Stimulated activated CD8-positive, alpha-beta memory T cell treated with anti-CD3 and anti-CD28 coated beads, Interleukin-7, amount 100 ng/mL, for 48 hours (primary cell): ENCODE measurements at regions not wholly inside any gene's neighbourhood (a gene's known extent, or its start where the extent isn't known, plus 50 kb on each side); places are given as distances from the start of the nearest gene placed in this dataset.
A peak's percentile ranks its signal among the peaks of the same experiment; 100 is the strongest.
"Not testable (repeated sequence)": the region's sequence is repeated elsewhere in the genome, so short reads cannot be mapped to it uniquely, and the experiment has no call there.

ENCODE experiments used
- DNase-seq, 2 donors: peaks; one replicate each; pipeline ENCODE4 v3.0.0-alpha.2; 2020; ENCODE audit warnings: low read depth in 1 of 2; ENCODE audit errors: extremely low read depth in 1 of 2

DNA sequence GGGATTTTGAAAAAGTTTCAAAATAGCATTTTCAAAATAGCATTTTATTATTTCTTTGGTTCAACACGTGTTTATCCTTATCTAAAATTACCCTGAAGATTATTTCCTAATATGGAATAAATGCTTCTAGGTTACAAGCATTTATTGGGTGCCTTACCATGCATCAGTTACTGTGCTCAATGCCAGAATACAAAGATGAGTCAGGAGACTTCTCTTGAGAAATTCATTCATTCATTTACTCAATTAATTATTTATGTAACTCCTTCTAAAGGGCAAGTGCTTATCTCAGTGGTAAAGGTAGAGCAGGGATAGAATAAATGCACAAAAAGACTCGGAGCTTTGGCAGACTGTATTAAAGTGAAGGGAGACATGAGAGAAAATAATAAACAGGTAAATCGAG, 150.1 kb upstream of the PDE7B start:
- no peak for DNase-seq

DNA sequence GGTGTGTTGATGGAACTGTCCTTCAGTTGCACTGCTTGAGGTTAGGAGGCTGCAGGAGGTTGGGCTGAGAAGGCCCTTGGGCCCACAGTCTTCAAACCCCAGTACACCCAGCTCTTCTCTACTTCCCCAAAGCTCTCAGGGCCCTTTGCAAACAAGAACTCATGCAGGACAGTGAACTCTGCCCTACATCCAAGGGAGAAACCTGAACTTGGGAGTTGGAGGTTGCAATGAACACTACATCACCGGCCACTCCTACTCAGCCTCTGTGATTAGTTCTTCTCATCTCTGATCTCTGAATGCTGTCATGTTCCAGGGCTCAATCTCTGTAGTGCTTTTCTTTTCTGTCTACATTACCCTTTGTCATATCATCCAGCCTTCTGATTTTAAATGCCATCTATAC, 148.5 kb upstream of the PDE7B start:
- DNase-seq: no peak

DNA sequence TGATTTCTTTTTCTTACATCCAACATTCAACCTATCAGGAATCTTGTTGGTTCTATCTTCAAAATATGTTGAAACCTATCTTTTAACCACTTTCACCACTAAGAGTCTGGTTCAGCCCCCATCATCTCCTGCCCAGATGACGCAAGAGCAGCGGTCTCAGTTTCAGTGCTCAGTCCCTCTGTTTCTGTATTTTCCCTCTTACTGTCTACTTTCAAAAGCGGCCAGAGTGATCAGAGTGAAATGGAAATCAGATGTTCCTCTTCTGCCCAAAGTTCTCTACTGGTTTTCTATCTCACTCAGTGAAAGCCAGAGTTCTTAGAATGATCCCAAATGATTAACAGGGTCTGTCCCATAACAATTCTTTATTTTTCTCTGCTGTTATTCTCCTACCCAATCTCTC, 147.9 kb upstream of the PDE7B start:
- DNase-seq: peak in 1 of 2 donors; percentile 35

DNA sequence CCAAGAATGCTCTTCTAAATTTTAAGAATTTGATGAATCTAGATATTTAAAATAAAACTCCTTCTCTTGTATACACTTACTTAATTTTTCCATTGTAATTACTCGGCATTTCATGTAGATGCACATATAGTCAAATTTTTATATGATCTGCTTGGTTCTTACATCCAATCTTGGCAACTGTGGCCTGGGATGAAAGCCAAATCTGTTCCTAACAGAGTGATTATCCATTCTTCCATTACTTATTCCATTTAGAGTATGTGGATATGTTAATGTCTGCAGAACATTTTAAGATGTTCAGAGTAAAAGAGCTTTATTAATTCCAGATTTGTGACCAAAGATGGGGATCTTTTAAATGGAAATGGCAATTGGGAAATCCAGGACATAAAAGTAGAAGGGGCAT, 144.1 kb upstream of the PDE7B start:
- no peak for DNase-seq

DNA sequence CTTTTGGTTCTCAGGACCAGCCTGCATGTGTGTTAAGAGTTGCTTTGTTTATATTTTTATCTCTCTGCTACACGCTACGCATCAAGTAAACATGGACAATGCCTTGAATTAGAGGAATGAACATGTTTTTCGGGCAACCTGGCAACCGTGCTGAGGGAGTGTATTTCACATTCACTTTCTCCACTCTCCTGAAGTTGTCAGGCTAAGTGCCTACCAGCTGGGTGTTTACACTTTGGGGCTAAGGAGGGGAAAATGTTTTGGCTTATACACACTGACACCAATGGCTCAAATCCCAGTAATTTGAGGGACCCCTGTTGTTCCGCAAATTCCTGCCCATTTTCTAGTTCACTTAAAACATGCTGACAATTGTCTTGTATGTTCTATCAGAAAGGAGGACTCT, 141.5 kb upstream of the PDE7B start:
- no peak for DNase-seq

DNA sequence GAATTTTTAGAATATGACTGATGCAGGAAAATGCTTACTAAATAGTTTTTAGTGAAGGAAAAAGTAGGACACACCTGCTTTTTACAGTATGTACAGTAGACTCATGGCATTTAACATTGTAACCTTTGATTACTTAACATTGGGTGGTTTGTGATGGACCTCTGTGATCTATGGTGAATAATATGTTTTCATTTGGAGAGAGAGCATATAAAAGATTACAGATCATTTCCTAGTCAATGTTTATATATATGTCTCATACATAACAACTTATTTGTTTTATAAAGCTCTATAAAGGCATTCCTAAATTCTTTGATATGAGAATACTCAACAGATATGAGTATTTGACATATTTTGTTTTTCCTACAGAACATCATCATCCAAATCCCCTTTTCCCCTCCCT, 129.3 kb upstream of the PDE7B start:
- no peak for DNase-seq

GRCh38 chr6:135722679-135723078, 128.8 kb upstream of the PDE7B start:
- DNase-seq: no peak

DNA sequence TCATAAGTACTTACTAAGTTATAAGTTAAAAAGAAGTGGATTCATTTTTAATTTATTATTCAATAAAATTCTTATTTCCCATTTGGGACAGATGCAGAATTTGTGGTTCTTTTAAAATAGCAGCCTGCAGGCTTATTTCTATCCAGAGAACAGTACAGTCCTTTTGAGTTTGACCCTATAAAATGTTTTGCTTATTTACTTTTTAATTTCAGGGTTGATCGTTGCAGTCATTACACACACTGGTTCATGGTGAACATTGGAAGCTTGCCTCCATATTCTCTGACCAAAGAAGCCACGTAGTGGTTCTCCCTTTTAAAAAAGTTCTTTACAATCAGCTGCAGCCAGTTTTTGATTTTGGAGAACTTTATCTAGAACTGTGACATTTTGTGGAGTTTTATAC, 122.9 kb upstream of the PDE7B start:
- no peak for DNase-seq

DNA sequence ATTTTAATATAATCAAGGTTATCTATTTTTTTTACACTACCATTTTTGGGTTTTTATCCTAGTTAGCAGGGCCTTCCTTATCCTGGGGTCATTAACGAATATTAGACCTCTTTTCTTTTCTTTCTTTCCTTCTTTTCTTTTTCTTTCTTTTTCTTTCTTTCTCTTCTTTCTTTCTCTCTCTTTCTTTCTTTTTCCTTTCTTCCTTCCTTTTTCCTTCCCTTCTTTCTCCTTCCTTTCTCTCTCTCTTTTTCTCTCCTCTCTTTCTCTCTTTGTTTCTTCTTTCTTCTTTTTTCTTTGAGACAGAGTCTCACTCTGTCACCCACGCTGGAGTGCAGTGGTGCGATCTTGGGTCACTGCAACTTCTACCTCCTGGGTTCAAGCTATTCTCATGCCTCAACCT, 120.4 kb upstream of the PDE7B start:
- no peak for DNase-seq

DNA sequence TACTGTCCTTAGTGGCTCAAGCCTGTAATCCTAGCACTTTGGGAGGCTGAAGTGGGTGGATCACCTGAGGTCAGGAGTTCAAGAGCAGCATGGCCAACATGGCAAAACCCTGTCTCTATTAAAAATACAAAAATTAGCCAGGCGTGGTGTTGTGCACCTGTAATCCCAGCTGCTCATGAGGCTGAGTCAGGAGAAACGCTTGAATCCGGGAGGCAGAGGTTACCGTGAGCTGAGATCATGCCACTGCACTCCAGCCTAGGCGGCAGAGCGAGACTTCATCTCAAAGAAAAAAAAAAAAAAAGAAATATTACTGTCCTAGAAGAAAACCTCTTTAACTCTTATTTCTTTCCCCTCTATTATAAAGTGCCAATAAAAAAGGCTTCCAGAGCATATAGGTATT, 115.2 kb upstream of the PDE7B start:
- DNase-seq: not testable (repeated sequence)

DNA sequence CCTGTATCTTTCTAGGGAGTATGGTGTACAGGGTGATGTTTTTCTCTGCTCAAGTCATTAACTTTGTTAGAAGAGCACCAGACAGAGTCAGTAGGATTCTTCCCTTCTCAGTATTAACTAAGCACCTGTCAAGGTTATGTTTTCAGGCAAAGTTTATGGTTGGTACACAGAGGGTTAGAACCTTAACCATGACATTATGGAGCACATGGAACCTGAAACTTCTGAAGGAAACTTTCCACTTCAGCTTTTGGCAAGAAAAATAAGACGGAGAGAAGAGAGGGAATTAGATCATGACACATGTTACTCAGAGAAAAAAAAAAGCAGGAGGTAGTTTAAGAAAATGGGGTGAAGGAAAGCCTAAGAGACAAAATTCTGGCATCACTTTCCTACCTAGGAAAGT, 112.9 kb upstream of the PDE7B start:
- no peak for DNase-seq

- DNase-seq: no peak
These were observed 112.2 kb upstream of the PDE7B start for GRCh38 chr6:135739288-135739687.

GRCh38 chr6:135740580-135740979, 110.9 kb upstream of the PDE7B start:
- DNase-seq: no peak

DNA sequence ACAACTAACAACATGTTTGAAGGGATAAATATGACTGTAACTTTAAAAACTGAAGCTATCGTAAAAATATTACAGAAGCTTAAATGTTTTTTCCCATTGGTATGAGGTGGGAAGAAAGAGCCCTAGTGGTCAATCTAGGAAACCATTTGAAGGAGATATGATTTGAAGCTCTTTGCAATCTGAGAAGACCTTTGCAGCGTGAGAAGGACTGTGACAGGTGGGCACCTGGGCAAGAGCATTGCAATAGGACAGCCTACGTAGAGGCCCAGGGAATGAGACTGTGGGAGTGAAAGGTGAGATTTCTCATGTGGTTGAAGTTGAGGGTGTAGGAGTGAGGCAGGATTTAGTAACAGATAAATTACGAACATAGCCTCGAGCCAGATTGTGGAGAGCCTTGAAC, 108.0 kb upstream of the PDE7B start:
- no peak for DNase-seq

- DNase-seq: no peak
These were observed 103.3 kb upstream of the PDE7B start for GRCh38 chr6:135748189-135748588.

- no peak for DNase-seq
These were observed 101.4 kb upstream of the PDE7B start for GRCh38 chr6:135750081-135750480.

GRCh38 chr6:135753196-135753595, 98.3 kb upstream of the PDE7B start:
- DNase-seq: no peak

DNA sequence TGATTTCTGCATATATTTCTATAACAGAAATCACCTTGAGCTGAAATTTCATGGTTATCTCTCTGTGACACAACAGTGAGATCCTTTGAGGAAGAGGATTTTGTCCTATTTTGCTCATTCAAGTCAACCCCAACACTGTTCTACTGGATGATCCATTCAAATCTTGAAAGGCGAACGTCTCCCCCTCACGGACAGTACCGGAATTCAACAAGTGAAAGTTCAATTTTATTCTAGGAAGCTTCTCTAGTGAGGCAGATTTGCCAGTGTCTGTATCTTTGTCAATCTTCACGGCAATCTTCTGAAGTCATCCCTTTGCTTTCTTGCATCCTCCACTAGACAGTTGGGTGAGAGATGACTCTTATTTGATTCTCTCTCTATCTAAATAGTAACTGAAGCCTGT, 91.7 kb upstream of the PDE7B start:
- DNase-seq: no peak

DNA sequence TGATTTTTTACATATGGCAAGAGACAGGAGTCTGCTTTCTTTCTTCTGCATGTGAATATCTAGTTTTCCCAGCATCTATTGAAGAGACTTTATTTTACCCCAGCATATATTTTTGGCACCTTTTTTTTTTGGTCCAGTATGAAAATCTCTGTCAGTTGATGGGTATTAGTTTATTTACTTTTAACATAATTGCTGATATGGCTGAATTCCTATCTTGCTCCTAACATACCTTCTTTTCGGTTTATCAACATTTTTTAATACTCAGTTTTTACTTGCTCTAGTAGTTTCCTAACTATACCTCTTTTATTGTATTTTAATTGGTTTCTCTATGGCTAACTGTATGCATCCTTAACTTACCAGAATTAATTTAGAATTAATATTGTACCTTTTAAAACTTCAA, 77.5 kb upstream of the PDE7B start:
- DNase-seq: no peak

DNA sequence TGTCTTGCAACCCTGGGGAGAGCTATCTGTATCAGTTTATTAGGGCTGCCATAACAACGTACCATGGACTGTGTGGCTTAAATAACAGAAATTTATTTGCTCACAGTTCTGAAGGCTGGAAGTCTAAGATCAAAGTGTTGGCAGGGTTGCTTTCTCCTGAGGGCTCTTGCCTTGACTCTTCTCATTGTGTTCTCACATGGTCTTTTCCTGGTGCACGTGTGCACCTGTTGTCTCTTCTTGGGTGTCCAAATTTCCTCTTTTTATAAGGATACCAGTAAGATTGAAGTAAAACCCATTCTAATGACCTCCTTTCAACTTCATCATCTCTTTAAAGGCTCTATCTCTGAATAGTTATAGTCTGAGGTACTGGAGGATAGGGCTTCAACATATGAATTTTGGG, 72.3 kb upstream of the PDE7B start:
- no peak for DNase-seq

DNA sequence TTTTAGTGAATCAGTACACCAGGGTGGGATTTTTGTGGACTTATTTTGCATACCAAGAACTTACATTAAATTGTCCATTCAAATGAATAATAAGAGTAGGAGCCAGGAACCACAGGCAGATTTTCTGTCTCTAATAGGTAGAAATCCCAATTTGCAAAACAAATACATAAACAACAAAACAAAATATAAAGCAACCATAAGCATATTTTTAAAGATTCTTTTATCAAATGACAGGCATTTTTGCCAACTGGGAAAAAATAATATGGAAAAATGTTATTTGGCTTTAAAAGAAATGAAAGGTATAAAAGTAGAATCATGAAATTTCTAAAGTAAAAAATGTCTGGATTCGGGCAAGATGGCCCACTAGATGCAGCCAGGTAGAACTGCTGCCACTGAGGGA, 71.2 kb upstream of the PDE7B start:
- no peak for DNase-seq

DNA sequence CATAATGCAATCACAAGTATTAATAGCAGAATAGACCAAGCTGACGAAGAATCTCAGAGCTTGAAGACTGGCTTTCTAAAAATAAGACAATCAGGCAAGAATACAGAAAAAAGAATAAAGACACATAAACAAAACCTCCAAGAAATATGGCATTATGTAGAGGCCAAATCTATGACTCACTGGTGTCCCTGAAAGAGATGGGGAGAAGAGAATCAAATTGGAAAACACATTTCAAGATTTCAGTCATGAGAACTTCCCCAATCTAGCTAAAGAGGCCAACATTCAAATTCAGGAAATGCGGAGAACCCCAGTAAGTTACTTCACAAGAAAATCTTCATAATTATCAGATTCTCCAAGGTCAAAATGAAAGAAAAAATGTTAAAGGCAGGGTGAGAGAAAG, 69.0 kb upstream of the PDE7B start:
- no peak for DNase-seq

DNA sequence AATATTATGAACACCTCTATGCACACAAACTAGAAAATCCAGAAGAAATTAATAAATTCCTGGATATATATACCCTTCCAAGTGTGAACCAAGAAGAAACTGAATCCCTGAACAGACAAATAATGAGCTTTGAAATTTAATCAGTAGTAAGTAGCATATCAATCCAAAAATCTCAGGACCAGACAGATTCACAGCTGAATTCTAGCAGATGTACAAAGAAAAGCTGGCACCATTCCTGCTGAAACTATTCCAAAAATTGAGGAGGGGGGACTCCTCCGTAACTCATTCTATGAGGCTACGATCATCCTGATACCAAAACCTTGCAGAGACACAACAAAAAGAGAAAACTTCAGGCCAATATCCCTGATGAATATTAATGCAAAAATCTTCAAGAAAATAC, 67.0 kb upstream of the PDE7B start:
- DNase-seq: no peak
